ENCODE measurements at regions not wholly inside any gene's neighbourhood (a gene's known extent, or its start where the extent isn't known, plus 50 kb on each side); places are given as distances from the start of the nearest gene placed in this dataset.

GRCh38 chr4:85398276-85398675, 76.7 kb upstream of the ARHGAP24 start:
- TF ChIP-seq, protein P1, sequence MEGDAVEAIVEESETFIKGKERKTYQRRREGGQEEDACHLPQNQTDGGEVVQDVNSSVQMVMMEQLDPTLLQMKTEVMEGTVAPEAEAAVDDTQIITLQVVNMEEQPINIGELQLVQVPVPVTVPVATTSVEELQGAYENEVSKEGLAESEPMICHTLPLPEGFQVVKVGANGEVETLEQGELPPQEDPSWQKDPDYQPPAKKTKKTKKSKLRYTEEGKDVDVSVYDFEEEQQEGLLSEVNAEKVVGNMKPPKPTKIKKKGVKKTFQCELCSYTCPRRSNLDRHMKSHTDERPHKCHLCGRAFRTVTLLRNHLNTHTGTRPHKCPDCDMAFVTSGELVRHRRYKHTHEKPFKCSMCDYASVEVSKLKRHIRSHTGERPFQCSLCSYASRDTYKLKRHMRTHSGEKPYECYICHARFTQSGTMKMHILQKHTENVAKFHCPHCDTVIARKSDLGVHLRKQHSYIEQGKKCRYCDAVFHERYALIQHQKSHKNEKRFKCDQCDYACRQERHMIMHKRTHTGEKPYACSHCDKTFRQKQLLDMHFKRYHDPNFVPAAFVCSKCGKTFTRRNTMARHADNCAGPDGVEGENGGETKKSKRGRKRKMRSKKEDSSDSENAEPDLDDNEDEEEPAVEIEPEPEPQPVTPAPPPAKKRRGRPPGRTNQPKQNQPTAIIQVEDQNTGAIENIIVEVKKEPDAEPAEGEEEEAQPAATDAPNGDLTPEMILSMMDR (IDR thresholded peaks at IDR 0.05), result no peak
- no peak for TF ChIP-seq POLR2A (IDR thresholded peaks at IDR 0.05)

Measured in right lobe of liver (tissue), 4 donors.